MM.1S (cell line): ENCODE measurements at regions not wholly inside any gene's neighbourhood (a gene's known extent, or its start where the extent isn't known, plus 50 kb on each side); places are given as distances from the start of the nearest gene placed in this dataset.

ENCODE experiments used
- CTCF ChIP-seq: fragments of 300-600 bp; sonication (generic); IDR thresholded peaks from 2 replicates; pipeline ENCODE4 v1.5.1; 2016; ENCODE audit warnings: antibody characterized with exemption, low read length, mixed read lengths
- EZH2 ChIP-seq: fragments of 300-600 bp; sonication (generic); optimal IDR thresholded peaks from 2 replicates; pipeline ENCODE3; 2017; ENCODE audit warnings: low read depth, mild to moderate bottlenecking, antibody characterized with exemption, low read length, mixed read lengths
- EZH2phosphoT487 ChIP-seq: fragments of 300-600 bp; sonication (generic); IDR thresholded peaks from 2 replicates; pipeline ENCODE4 v1.6.1; 2018; ENCODE audit warnings: antibody characterized with exemption, low read length

GRCh38 chr7:57388761-57389160 lies 61.2 kb upstream of the ZNF716 start:
- TF ChIP-seq EZH2 (no peak), CTCF (no peak), EZH2phosphoT487 (no peak)
